IMR-90 (cell line): ENCODE measurements at regions not wholly inside any gene's neighbourhood (a gene's known extent, or its start where the extent isn't known, plus 50 kb on each side); places are given as distances from the start of the nearest gene placed in this dataset.

Experiments
- ATAC-seq: fragments of 200-7000 bp; cut with Tn5 transposase; 2 replicates; pipeline ENCODE4 v1.9.1; 2020; ENCODE audit warnings: low read depth, mild to moderate bottlenecking, moderate library complexity
- BruUV-seq: library from RNA; stranded (reverse); fragments of 400-500 nt; replicated peaks from 2 replicates; lab custom pipeline; 2021; lab: Mats Ljungman, UMichigan
- CTCF ChIA-PET: fragments of 300-600 bp; formaldehyde crosslinking; extraction: SDS; loops from one replicate; lab custom pipeline; 2021; ENCODE audit warnings: antibody characterized with exemption; lab: Yijun Ruan, JAX
- POLR2A ChIA-PET: fragments of 300-600 bp; sonication (Branson Sonifier 250); formaldehyde crosslinking; loops from one replicate; lab custom pipeline; 2022; ENCODE audit warnings: antibody characterized with exemption; ENCODE audit not compliant: unreplicated experiment; lab: Charles Lee
- DNase-seq: peaks from one replicate; pipeline ENCODE4 v3.0.0; 2013
- H2AFZ ChIP-seq: replicated peaks from 2 replicates; pipeline ENCODE3; 2013; ENCODE audit warnings: low read length, mild to moderate bottlenecking; ENCODE audit not compliant: poor library complexity
- H2AK5ac ChIP-seq: 2 replicates; pipeline ENCODE4 v1.6.1; 2013; ENCODE audit warnings: low read depth, low read length, inconsistent platforms
- H2AK9ac ChIP-seq: replicated peaks from 2 replicates; pipeline ENCODE3; 2013; ENCODE audit warnings: mild to moderate bottlenecking, low read depth, low read length, moderate library complexity; ENCODE audit not compliant: poor library complexity
- H2BK120ac ChIP-seq: 2 replicates; pipeline ENCODE4 v1.6.1; 2013; ENCODE audit warnings: low read depth, low read length, inconsistent platforms
- H2BK15ac ChIP-seq: 3 replicates; pipeline ENCODE4 v1.6.1; 2013; ENCODE audit warnings: low read depth, low read length, inconsistent platforms
- H2BK20ac ChIP-seq: 2 replicates; pipeline ENCODE4 v1.6.1; 2013; ENCODE audit warnings: low read depth, mild to moderate bottlenecking, inconsistent platforms, low read length, moderate library complexity
- H2BK5ac ChIP-seq: 2 replicates; pipeline ENCODE4 v1.6.1; 2013; ENCODE audit warnings: mild to moderate bottlenecking, low read depth, low read length, inconsistent platforms; ENCODE audit not compliant: poor library complexity, severe bottlenecking
- H3K14ac ChIP-seq: replicated peaks from 2 replicates; pipeline ENCODE4 v1.6.1; 2013; ENCODE audit warnings: low read depth, low read length, inconsistent platforms
- H3K18ac ChIP-seq: 2 replicates; pipeline ENCODE4 v1.6.1; 2013; ENCODE audit warnings: low read depth, low read length, control low read depth
- H3K23ac ChIP-seq: 2 replicates; pipeline ENCODE4 v1.6.1; 2013; ENCODE audit warnings: low read depth, low read length, inconsistent platforms
- H3K27ac ChIP-seq: 2 replicates; pipeline ENCODE4 v1.5.1; 2013; ENCODE audit warnings: mild to moderate bottlenecking, control low read depth, low read length; ENCODE audit not compliant: insufficient read depth
- H3K27me3 ChIP-seq: 2 replicates; pipeline ENCODE4 v1.6.1; 2013; ENCODE audit warnings: low read length; ENCODE audit not compliant: control insufficient read depth, insufficient read depth
- H3K36me3 ChIP-seq: 2 replicates; pipeline ENCODE4 v1.6.1; 2013; ENCODE audit warnings: low read length, mixed read lengths; ENCODE audit not compliant: control insufficient read depth, insufficient read depth
- H3K4ac ChIP-seq: 2 replicates; pipeline ENCODE4 v1.6.1; 2013; ENCODE audit warnings: low read depth, low read length, inconsistent platforms
- H3K4me1 ChIP-seq: 2 replicates; pipeline ENCODE4 v1.6.1; 2013; ENCODE audit warnings: low read length, mixed read lengths; ENCODE audit not compliant: control insufficient read depth, insufficient read depth
- H3K4me2 ChIP-seq: 2 replicates; pipeline ENCODE4 v1.6.1; 2013; ENCODE audit warnings: low read depth, mild to moderate bottlenecking, control low read depth, low read length, moderate library complexity
- H3K4me3 ChIP-seq: 2 replicates; pipeline ENCODE4 v1.5.1; 2013; ENCODE audit warnings: low read depth, mild to moderate bottlenecking, control low read depth, low read length, moderate library complexity; ENCODE audit not compliant: insufficient read depth
- H3K56ac ChIP-seq: 2 replicates; pipeline ENCODE4 v1.6.1; 2013; ENCODE audit warnings: low read length, inconsistent platforms; ENCODE audit not compliant: insufficient read depth; ENCODE audit errors: extremely low read depth
- H3K79me1 ChIP-seq, 2 experiments: 2 replicates each; pipeline ENCODE4 v1.6.1; 2013; ENCODE audit warnings: low read length in 2 of 2, inconsistent platforms in 1 of 2, low read depth in 1 of 2
- H3K9ac ChIP-seq: 2 replicates; pipeline ENCODE4 v1.6.1; 2013; ENCODE audit warnings: low read depth, low read length, control low read depth
- H3K9me1 ChIP-seq: 2 replicates; pipeline ENCODE4 v1.6.1; 2013; ENCODE audit warnings: low read length, inconsistent platforms; ENCODE audit not compliant: insufficient read depth
- H3K9me3 ChIP-seq: 2 replicates; pipeline ENCODE4 v1.6.1; 2013; ENCODE audit warnings: low read length; ENCODE audit not compliant: control insufficient read depth, insufficient read depth
- H4K20me1 ChIP-seq: 2 replicates; pipeline ENCODE4 v1.6.1; 2013; ENCODE audit warnings: low read length, inconsistent platforms; ENCODE audit not compliant: insufficient read depth
- H4K5ac ChIP-seq: 2 replicates; pipeline ENCODE4 v1.6.1; 2013; ENCODE audit warnings: mild to moderate bottlenecking, low read depth, low read length, control low read depth
- H4K8ac ChIP-seq, 2 experiments: 2 replicates each; pipeline ENCODE4 v1.6.1; 2013; ENCODE audit warnings: low read depth in 2 of 2, low read length in 2 of 2, control low read depth in 1 of 2, inconsistent platforms in 1 of 2
- H4K91ac ChIP-seq: 2 replicates; pipeline ENCODE4 v1.6.1; 2013; ENCODE audit warnings: low read depth, low read length, inconsistent platforms; ENCODE audit not compliant: insufficient read depth
- CHD1 ChIP-seq: IDR thresholded peaks from 2 replicates; pipeline ENCODE4 v1.6.1; 2012; ENCODE audit warnings: low read depth, low read length, improper control_type of control experiment
- ELK1 ChIP-seq: fragments of 150-350 bp; IDR thresholded peaks from 2 replicates; pipeline ENCODE4 v1.6.1; 2016; ENCODE audit warnings: low read depth, mild to moderate bottlenecking, low read length, moderate library complexity, borderline replicate concordance
- MXI1 ChIP-seq: IDR thresholded peaks from 2 replicates; pipeline ENCODE4 v1.6.1; 2012; ENCODE audit warnings: low read depth, mild to moderate bottlenecking, low read length, moderate library complexity, borderline replicate concordance
- NFE2L2 ChIP-seq: fragments of 150-350 bp; IDR thresholded peaks from 2 replicates; pipeline ENCODE4 v1.6.1; 2016; ENCODE audit warnings: low read depth, mild to moderate bottlenecking, low read length
- POLR2A ChIP-seq: IDR thresholded peaks from 2 replicates; pipeline ENCODE4 v1.6.1; 2012; ENCODE audit warnings: mild to moderate bottlenecking, low read depth, low read length
- RAD21 ChIP-seq: IDR thresholded peaks from 2 replicates; pipeline ENCODE4 v1.6.1; 2012; ENCODE audit warnings: low read length, improper control_type of control experiment
- RCOR1 ChIP-seq: IDR thresholded peaks from 2 replicates; pipeline ENCODE4 v1.6.1; 2012; ENCODE audit warnings: mild to moderate bottlenecking, low read length, improper control_type of control experiment; ENCODE audit not compliant: insufficient replicate concordance
- WGBS, 2 experiments: methylation state at CpG; one replicate each; pipeline versions ENCODE4 v1.1.5 to v1.1.7; 2013; ENCODE audit warnings: missing lambda C conversion rate in 2 of 2; ENCODE audit not compliant: insufficient read length in 1 of 2; ENCODE audit errors: extremely low coverage in 2 of 2; 5-methylcytosine and 5-hydroxymethylcytosine counted together
- dilution Hi-C: fragments of 300-500 bp; cut with HindIII; formaldehyde crosslinking; loops from one replicate; pipeline ENCODE4 v1.14.3; 2018; ENCODE audit warnings: low sequenced_read_pairs; ENCODE audit not compliant: unreplicated experiment
- in situ Hi-C: fragments of 300-500 bp; cut with MboI; formaldehyde crosslinking; loops from 3 replicates; pipeline ENCODE4 v1.14.3; 2019; ENCODE audit warnings: low sequenced_read_pairs, inconsistent platforms, mixed read lengths
- intact Hi-C: fragments of 100-400 bp; cut with micrococcal nuclease; formaldehyde crosslinking; loops from 2 replicates; pipeline ENCODE4 v1.10.0; 2022
- TF ChIP-seq, protein P1 (sequence below): conservative IDR thresholded peaks from 2 replicates; pipeline ENCODE4 v1.5.1; 2012; ENCODE audit warnings: mild to moderate bottlenecking, low read depth, low read length, improper control_type of control experiment

- Histone ChIP-seq H3K27me3 (no peaks in the 10 kb centered on the region; the same call in none of the 2 replicates), H3K79me1 (no peaks in the 10 kb centered on the region), H2AK5ac (no peak overlapping the region), H2BK5ac (no peak overlapping the region), H2BK15ac (no peak overlapping the region), H4K5ac (no peak overlapping the region), H3K36me3 (no peaks in the 10 kb centered on the region), H3K9me1 (no peaks in the 10 kb centered on the region), H3K4me1 (no peaks in the 10 kb centered on the region), H2AK9ac (no peak overlapping the region), H4K8ac (no peak overlapping the region), H2AFZ (no peak overlapping the region), H2BK120ac (no peak overlapping the region), H3K9ac (no peak overlapping the region), H4K91ac (no peak overlapping the region), H4K20me1 (no peaks in the 10 kb centered on the region), H3K14ac (no peak overlapping the region), H3K9me3 (no peaks in the 10 kb centered on the region), H3K27ac (no peak overlapping the region), H3K18ac (no peak overlapping the region), H2BK20ac (no peak overlapping the region), H3K23ac (no peak overlapping the region), H3K4me2 (no peak overlapping the region), H3K4me3 (no peak overlapping the region), H3K4ac (no peak overlapping the region), H3K56ac (no peak overlapping the region)
- CTCF ChIA-PET = no interaction called here
- 75% methylated on average over 1 of the region's 3 CpGs; no CpG with 5 or more reads in 1 of the 2 experiments for WGBS, 2 experiments
- TF ChIP-seq, protein P1, sequence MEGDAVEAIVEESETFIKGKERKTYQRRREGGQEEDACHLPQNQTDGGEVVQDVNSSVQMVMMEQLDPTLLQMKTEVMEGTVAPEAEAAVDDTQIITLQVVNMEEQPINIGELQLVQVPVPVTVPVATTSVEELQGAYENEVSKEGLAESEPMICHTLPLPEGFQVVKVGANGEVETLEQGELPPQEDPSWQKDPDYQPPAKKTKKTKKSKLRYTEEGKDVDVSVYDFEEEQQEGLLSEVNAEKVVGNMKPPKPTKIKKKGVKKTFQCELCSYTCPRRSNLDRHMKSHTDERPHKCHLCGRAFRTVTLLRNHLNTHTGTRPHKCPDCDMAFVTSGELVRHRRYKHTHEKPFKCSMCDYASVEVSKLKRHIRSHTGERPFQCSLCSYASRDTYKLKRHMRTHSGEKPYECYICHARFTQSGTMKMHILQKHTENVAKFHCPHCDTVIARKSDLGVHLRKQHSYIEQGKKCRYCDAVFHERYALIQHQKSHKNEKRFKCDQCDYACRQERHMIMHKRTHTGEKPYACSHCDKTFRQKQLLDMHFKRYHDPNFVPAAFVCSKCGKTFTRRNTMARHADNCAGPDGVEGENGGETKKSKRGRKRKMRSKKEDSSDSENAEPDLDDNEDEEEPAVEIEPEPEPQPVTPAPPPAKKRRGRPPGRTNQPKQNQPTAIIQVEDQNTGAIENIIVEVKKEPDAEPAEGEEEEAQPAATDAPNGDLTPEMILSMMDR = no peak
- TF ChIP-seq RCOR1 = no peak
- TF ChIP-seq NFE2L2 = no peak
- no peak for TF ChIP-seq ELK1
- no peak for TF ChIP-seq POLR2A
- no peak for TF ChIP-seq CHD1
- no peak for TF ChIP-seq MXI1
- TF ChIP-seq RAD21 = no peak
- intact Hi-C loops = no loop called here
- DNase-seq (no peak), ATAC-seq (no peak)
- BruUV-seq = no TSS peak
- dilution Hi-C loops = no loop called here
- POLR2A ChIA-PET = no interaction called here
- in situ Hi-C loops = no loop called here
These were observed 122.5 kb downstream of the GLUL start for GRCh38 chr1:182269097-182269496.
